BJ (cell line): ENCODE measurements at regions not wholly inside any gene's neighbourhood (a gene's known extent, or its start where the extent isn't known, plus 50 kb on each side); places are given as distances from the start of the nearest gene placed in this dataset.

Experiments
- CTCF ChIA-PET: fragments of 350-600 bp; formaldehyde crosslinking; extraction: SDS; loops from one replicate; lab custom pipeline; 2021; ENCODE audit warnings: antibody characterized with exemption, inconsistent platforms; lab: Yijun Ruan, JAX
- POLR2A ChIA-PET: fragments of 300-600 bp; sonication (Branson Sonifier 250); formaldehyde crosslinking; extraction: SDS; loops from one replicate; lab custom pipeline; 2021; ENCODE audit warnings: antibody characterized with exemption; lab: Charles Lee
- DNase-seq: peaks from one replicate; pipeline ENCODE4 v3.0.0-alpha.2; 2011; ENCODE audit warnings: low read depth
- H3K27me3 ChIP-seq: 2 replicates; pipeline ENCODE4 v1.6.0; 2011; ENCODE audit warnings: low read length; ENCODE audit not compliant: control insufficient read depth, insufficient read depth
- H3K36me3 ChIP-seq: 2 replicates; pipeline ENCODE4 v1.5.1; 2011; ENCODE audit warnings: low read length; ENCODE audit not compliant: control insufficient read depth, insufficient read depth
- H3K4me3 ChIP-seq: 2 replicates; pipeline ENCODE4 v1.5.1; 2011; ENCODE audit warnings: low read depth, mild to moderate bottlenecking, control low read depth, low read length
- TF ChIP-seq, protein P1 (sequence below): IDR thresholded peaks from 2 replicates; pipeline ENCODE4 v1.5.1; 2011; ENCODE audit warnings: low read depth, mild to moderate bottlenecking, control low read depth, inconsistent platforms, low read length, moderate library complexity; ENCODE audit not compliant: insufficient read depth

DNA sequence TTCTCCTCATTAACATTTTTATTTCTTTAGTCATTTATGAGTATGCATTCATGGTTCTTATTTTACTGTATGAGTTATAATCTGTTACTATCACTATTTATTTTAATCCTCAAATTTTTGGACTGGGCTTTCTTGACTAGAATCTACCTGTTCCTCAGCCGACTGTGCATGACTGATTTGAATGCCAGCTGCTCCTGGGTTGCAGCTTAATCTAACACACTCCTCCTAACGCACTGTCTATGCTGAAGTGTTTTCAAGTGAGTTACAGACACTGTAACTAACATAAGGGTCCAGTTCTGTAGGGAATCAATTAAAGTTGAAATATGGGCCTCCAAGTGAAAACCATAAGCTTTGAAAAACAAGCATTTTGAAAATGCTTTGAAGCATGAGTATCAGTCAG lies 137.4 kb upstream of the ARSJ start:
- POLR2A ChIA-PET = no interaction called here
- CTCF ChIA-PET = no interaction called here

DNA sequence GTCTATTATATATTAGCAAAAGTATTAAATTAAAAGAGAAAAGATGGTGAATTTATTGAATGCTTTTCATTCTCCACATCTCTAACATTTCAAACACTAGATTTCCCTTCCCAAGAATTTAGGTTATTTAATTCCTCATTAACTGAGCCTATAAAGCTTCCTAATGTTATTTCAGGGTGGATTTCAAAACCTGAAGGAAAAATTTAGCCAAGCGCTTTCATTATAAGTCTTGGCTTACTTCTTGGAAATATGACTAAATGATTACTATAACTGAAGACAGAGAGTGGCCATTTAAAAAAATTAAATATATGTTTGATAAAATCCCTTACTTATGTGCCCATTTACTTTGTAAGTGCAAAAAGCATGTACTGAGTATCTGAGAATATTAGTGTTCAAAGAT lies 141.8 kb upstream of the ARSJ start:
- TF ChIP-seq, protein P1, sequence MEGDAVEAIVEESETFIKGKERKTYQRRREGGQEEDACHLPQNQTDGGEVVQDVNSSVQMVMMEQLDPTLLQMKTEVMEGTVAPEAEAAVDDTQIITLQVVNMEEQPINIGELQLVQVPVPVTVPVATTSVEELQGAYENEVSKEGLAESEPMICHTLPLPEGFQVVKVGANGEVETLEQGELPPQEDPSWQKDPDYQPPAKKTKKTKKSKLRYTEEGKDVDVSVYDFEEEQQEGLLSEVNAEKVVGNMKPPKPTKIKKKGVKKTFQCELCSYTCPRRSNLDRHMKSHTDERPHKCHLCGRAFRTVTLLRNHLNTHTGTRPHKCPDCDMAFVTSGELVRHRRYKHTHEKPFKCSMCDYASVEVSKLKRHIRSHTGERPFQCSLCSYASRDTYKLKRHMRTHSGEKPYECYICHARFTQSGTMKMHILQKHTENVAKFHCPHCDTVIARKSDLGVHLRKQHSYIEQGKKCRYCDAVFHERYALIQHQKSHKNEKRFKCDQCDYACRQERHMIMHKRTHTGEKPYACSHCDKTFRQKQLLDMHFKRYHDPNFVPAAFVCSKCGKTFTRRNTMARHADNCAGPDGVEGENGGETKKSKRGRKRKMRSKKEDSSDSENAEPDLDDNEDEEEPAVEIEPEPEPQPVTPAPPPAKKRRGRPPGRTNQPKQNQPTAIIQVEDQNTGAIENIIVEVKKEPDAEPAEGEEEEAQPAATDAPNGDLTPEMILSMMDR = no peak
- H3K27me3 ChIP-seq = no peaks in the 10 kb centered on the region
- H3K4me3 ChIP-seq = no peak overlapping the region
- H3K36me3 ChIP-seq = no peaks in the 10 kb centered on the region
- ChIA-PET POLR2A (no interaction called here), CTCF (no interaction called here)
- no peak for DNase-seq

More for the DNA sequence above, 137.4 kb upstream of the ARSJ start:
- TF ChIP-seq, protein P1 = no peak
- DNase-seq = no peak
- Histone ChIP-seq H3K36me3 (no peaks in the 10 kb centered on the region), H3K27me3 (no peaks in the 10 kb centered on the region), H3K4me3 (no peak overlapping the region)

DNA sequence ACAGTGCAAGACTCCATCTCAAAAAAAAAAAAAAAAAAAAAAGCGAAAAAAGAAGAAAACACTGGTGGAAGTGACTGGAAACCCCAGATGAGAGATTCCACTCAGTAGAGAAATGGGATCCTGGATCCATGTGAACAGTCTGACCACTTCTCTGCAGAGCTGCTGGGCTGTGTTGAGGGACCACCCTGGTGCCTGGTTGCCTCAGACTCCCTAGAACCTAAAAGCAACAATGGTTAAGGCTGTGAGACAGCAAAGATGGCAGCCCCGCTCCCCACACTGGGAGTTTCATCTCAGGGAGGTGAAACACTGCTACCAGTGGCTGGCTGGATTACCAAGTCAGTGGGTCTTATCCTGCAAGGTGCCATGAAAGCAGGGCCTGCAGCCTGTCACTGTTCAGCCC lies 152.8 kb upstream of the ARSJ start:
- ChIA-PET POLR2A (no interaction called here), CTCF (interaction anchor here (0.6 kb wide), 1 partner anchor 340 kb away, joined by 4 read pairs; no protein-coding TSS in a partner anchor)
- Histone ChIP-seq H3K27me3 (no peaks in the 10 kb centered on the region), H3K4me3 (no peak overlapping the region), H3K36me3 (no peaks in the 10 kb centered on the region)
- TF ChIP-seq, protein P1 = no peak
- DNase-seq = no peak

DNA sequence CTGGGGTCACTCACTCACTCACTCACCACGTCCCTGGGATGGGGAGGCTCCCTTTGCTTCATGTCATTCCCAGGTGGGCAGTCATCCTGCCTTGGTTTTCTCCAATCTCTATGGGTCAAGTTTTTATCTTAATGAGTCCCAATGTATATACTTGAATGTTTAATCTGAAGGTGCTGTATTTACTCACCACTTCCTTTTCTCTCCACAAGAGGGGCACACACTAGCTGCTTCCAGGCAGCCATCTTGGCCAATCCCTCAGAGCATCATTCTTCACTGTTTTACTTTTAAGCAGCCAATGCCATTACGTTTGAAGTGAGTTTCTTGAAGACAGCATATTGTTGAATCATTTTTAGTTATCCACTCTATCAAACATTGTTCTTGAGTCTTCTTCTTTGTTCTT lies 153.4 kb upstream of the ARSJ start:
- H3K4me3 ChIP-seq = no peak overlapping the region
- H3K27me3 ChIP-seq = no peaks in the 10 kb centered on the region
- CTCF ChIA-PET = interaction anchor here (0.6 kb wide), 1 partner anchor 340 kb away, joined by 4 read pairs; no protein-coding TSS in a partner anchor
- POLR2A ChIA-PET = no interaction called here
- TF ChIP-seq, protein P1 = 0 out of 2 replicates have a peak, but pooled peaks have one; percentile 19
- H3K36me3 ChIP-seq = no peaks in the 10 kb centered on the region
- no peak for DNase-seq

DNA sequence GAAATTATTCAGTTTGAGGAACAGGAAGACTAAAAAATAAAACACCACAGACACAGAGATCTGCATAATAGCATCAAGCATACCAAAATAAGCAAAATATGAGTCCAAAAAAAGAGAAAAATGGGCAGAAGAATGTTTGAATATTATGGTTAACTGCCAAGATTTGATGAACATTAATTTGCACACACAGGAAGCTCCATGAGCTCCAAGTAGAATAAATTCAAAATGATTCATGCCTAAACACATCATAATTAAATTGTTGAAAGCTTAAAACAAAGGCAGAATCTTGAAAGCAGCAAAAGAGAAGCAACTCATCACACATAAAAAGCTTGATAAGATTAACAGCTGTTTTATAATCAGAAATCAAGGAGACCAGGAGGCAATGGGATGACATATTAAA lies 156.6 kb upstream of the ARSJ start:
- ChIA-PET POLR2A (interaction anchor here (0.6 kb wide), 1 partner anchor 335 kb away, joined by 3 read pairs; no protein-coding TSS in a partner anchor), CTCF (interaction anchor here (1.2 kb wide), 1 partner anchor 12 kb away, joined by 3 read pairs; no protein-coding TSS in a partner anchor)
- TF ChIP-seq, protein P1 = no peak
- Histone ChIP-seq H3K27me3 (no peaks in the 10 kb centered on the region), H3K36me3 (no peaks in the 10 kb centered on the region), H3K4me3 (no peak overlapping the region)
- no peak for DNase-seq
